Hepatocyte (in vitro differentiated cells): ENCODE measurements at regions not wholly inside any gene's neighbourhood (a gene's known extent, or its start where the extent isn't known, plus 50 kb on each side); places are given as distances from the start of the nearest gene placed in this dataset.

Experiments used
- DNase-seq: peaks from one replicate; pipeline ENCODE4 v3.0.0-alpha.2; 2016; ENCODE audit warnings: low spot score
- H2AFZ ChIP-seq: fragments of 200-600 bp; sonication (generic); 2 replicates; pipeline ENCODE4 v1.6.0; 2016; ENCODE audit warnings: antibody characterized with exemption, mild to moderate bottlenecking
- H3K27ac ChIP-seq: fragments of 200-600 bp; sonication (generic); 2 replicates; pipeline ENCODE4 v1.5.1; 2016; ENCODE audit warnings: mild to moderate bottlenecking
- H3K27me3 ChIP-seq: fragments of 200-600 bp; sonication (generic); 2 replicates; pipeline ENCODE4 v1.6.1; 2016
- H3K36me3 ChIP-seq: fragments of 200-600 bp; sonication (generic); replicated peaks from 2 replicates; pipeline ENCODE4 v1.5.1; 2016; ENCODE audit warnings: low read depth; ENCODE audit not compliant: insufficient read depth
- H3K4me1 ChIP-seq: fragments of 200-600 bp; sonication (generic); 2 replicates; pipeline ENCODE4 v1.5.1; 2016; ENCODE audit warnings: mild to moderate bottlenecking, moderate library complexity; ENCODE audit not compliant: insufficient read depth
- H3K4me2 ChIP-seq: fragments of 200-600 bp; sonication (generic); 2 replicates; pipeline ENCODE4 v1.6.0; 2016
- H3K4me3 ChIP-seq: fragments of 200-600 bp; sonication (generic); 2 replicates; pipeline ENCODE4 v1.5.1; 2016; ENCODE audit warnings: mild to moderate bottlenecking
- H3K79me2 ChIP-seq: fragments of 200-600 bp; sonication (generic); 2 replicates; pipeline ENCODE4 v1.6.0; 2017; ENCODE audit warnings: mild to moderate bottlenecking
- H3K9me2 ChIP-seq: fragments of 200-600 bp; sonication (generic); replicated peaks from 2 replicates; pipeline ENCODE4 v1.6.0; 2017; ENCODE audit warnings: mild to moderate bottlenecking; ENCODE audit not compliant: insufficient read depth
- H3K9me3 ChIP-seq: fragments of 200-600 bp; sonication (generic); 2 replicates; pipeline ENCODE4 v1.5.1; 2016; ENCODE audit warnings: low read depth, mild to moderate bottlenecking
- H4K20me1 ChIP-seq: fragments of 200-600 bp; sonication (generic); 2 replicates; pipeline ENCODE4 v1.6.0; 2016; ENCODE audit warnings: mild to moderate bottlenecking; ENCODE audit not compliant: insufficient read depth, poor library complexity, severe bottlenecking
- EZH2 ChIP-seq: fragments of 200-600 bp; sonication (generic); IDR thresholded peaks from 2 replicates; pipeline ENCODE4 v1.6.1; 2016; ENCODE audit warnings: antibody characterized with exemption, mild to moderate bottlenecking, borderline replicate concordance
- EZH2phosphoT487 ChIP-seq: fragments of 200-600 bp; sonication (generic); IDR thresholded peaks from one replicate; pipeline ENCODE4 v1.6.1; 2018; ENCODE audit warnings: antibody characterized with exemption, mild to moderate bottlenecking, low read depth, moderate library complexity; ENCODE audit not compliant: unreplicated experiment, severe bottlenecking
- WGBS: methylation state at CpG from one replicate; pipeline ENCODE4 v1.1.6; 2016; ENCODE audit warnings: low lambda C conversion rate; ENCODE audit errors: missing lambda C conversion rate; 5-methylcytosine and 5-hydroxymethylcytosine counted together
- TF ChIP-seq, protein P1 (sequence below): fragments of 200-600 bp; sonication (generic); IDR thresholded peaks from 2 replicates; pipeline ENCODE4 v1.5.1; 2016; ENCODE audit warnings: antibody characterized with exemption, mild to moderate bottlenecking; ENCODE audit not compliant: poor library complexity

- no peaks in the 10 kb centered on the region for H3K4me1 ChIP-seq
- no peak for DNase-seq
- H3K27ac ChIP-seq, result no peak overlapping the region
- no peaks in the 10 kb centered on the region for H3K9me3 ChIP-seq
- H3K9me2 ChIP-seq, result no peaks in the 10 kb centered on the region
- WGBS, result 75% methylated on average over 5 of the region's 5 CpGs
- TF ChIP-seq EZH2, result no peak
- TF ChIP-seq, protein P1, sequence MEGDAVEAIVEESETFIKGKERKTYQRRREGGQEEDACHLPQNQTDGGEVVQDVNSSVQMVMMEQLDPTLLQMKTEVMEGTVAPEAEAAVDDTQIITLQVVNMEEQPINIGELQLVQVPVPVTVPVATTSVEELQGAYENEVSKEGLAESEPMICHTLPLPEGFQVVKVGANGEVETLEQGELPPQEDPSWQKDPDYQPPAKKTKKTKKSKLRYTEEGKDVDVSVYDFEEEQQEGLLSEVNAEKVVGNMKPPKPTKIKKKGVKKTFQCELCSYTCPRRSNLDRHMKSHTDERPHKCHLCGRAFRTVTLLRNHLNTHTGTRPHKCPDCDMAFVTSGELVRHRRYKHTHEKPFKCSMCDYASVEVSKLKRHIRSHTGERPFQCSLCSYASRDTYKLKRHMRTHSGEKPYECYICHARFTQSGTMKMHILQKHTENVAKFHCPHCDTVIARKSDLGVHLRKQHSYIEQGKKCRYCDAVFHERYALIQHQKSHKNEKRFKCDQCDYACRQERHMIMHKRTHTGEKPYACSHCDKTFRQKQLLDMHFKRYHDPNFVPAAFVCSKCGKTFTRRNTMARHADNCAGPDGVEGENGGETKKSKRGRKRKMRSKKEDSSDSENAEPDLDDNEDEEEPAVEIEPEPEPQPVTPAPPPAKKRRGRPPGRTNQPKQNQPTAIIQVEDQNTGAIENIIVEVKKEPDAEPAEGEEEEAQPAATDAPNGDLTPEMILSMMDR, result no peak
- no peak for TF ChIP-seq EZH2phosphoT487
- H3K36me3 ChIP-seq, result no peaks in the 10 kb centered on the region
- no peak overlapping the region for H3K4me3 ChIP-seq
- H3K79me2 ChIP-seq, result no peaks in the 10 kb centered on the region
- no peak overlapping the region for H2AFZ ChIP-seq
- H4K20me1 ChIP-seq, result no peaks in the 10 kb centered on the region
- H3K27me3 ChIP-seq, result no peaks in the 10 kb centered on the region
- no peak overlapping the region for H3K4me2 ChIP-seq
Measured at GRCh38 chr1:87650306-87650705, 321.6 kb downstream of the LMO4 start.

DNA sequence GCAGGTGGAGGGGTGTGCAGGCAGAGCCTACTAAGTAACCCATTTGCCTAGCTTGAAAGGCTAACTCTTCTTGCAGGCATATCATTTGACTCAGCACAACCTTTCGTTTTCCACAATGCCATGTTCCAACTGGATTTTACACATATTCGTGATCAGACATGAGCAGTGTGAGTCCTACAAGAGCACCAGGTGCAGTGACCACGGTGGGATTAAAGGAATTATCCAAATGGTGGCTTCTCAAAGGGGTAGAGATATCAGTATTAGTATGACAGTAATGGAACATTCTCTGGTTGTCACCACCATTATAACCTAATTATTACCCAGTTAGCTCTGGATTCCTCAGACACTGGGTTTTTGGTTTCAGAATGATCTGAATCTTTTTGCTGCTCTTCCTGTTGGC, 323.5 kb downstream of the LMO4 start:
- Histone ChIP-seq H3K9me2 (no peaks in the 10 kb centered on the region), H3K4me2 (no peak overlapping the region), H3K79me2 (no peaks in the 10 kb centered on the region), H3K4me3 (no peak overlapping the region), H3K9me3 (no peaks in the 10 kb centered on the region), H3K27me3 (no peaks in the 10 kb centered on the region), H2AFZ (no peak overlapping the region), H4K20me1 (no peaks in the 10 kb centered on the region), H3K36me3 (no peaks in the 10 kb centered on the region), H3K4me1 (no peaks in the 10 kb centered on the region), H3K27ac (no peak overlapping the region)
- TF ChIP-seq EZH2 (no peak), EZH2phosphoT487 (no peak)
- TF ChIP-seq, protein P1, result no peak
- 90% methylated on average over 3 of the region's 3 CpGs for WGBS
- no peak for DNase-seq

GRCh38 chr1:87665151-87665550, 336.5 kb downstream of the LMO4 start:
- H3K9me3 ChIP-seq, result no peaks in the 10 kb centered on the region
- H3K36me3 ChIP-seq, result no peaks in the 10 kb centered on the region
- no peak overlapping the region for H2AFZ ChIP-seq
- no peak overlapping the region for H3K4me2 ChIP-seq
- no peak for DNase-seq
- no peaks in the 10 kb centered on the region for H3K9me2 ChIP-seq
- H3K27ac ChIP-seq, result no peak overlapping the region
- no peaks in the 10 kb centered on the region for H4K20me1 ChIP-seq
- no peak overlapping the region for H3K4me3 ChIP-seq
- no peaks in the 10 kb centered on the region for H3K4me1 ChIP-seq
- TF ChIP-seq EZH2phosphoT487, result no peak
- TF ChIP-seq, protein P1, result no peak
- TF ChIP-seq EZH2, result no peak
- WGBS, result 98% methylated on average over 2 of the region's 2 CpGs
- H3K79me2 ChIP-seq, result no peaks in the 10 kb centered on the region
- no peaks in the 10 kb centered on the region for H3K27me3 ChIP-seq

DNA sequence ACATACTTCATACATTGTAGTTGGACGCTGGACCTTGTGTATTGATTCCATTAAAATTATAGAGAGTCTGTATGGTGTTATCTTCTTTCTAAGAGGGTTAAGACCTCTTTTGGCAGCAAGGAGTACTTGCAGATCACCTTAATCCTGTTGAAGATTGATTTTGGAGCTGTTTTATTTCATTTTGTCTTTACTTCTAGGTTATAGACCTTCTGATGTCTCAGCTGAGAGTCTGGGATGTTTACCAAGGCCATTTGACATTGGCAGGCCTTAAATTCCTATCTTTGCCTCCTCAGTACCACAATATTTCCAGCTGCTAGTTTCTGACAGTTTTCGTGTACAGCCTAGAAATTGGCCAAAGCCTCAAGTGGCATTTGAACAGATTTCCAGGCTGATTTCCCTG, 338.0 kb downstream of the LMO4 start:
- no peaks in the 10 kb centered on the region for H3K27me3 ChIP-seq
- no peaks in the 10 kb centered on the region for H3K36me3 ChIP-seq
- TF ChIP-seq EZH2phosphoT487 (no peak), EZH2 (no peak)
- TF ChIP-seq, protein P1, result no peak
- H3K4me1 ChIP-seq, result no peaks in the 10 kb centered on the region
- no peak overlapping the region for H3K4me3 ChIP-seq
- no peaks in the 10 kb centered on the region for H3K9me2 ChIP-seq
- H2AFZ ChIP-seq, result no peak overlapping the region
- H3K79me2 ChIP-seq, result no peaks in the 10 kb centered on the region
- no peaks in the 10 kb centered on the region for H4K20me1 ChIP-seq
- DNase-seq, result no peak
- 68% methylated on average over 2 of the region's 2 CpGs for WGBS
- H3K4me2 ChIP-seq, result no peak overlapping the region
- H3K9me3 ChIP-seq, result no peaks in the 10 kb centered on the region
- no peak overlapping the region for H3K27ac ChIP-seq
